Activated naive CD4-positive, alpha-beta T cell treated with anti-CD3 and anti-CD28 coated beads, Interleukin-2, amount 10 ng/mL, durations not matched to agents 7 days and 5 days (primary cell): ENCODE measurements at regions not wholly inside any gene's neighbourhood (a gene's known extent, or its start where the extent isn't known, plus 50 kb on each side); places are given as distances from the start of the nearest gene placed in this dataset.

ENCODE experiments used
- CTCF ChIA-PET: fragments of 350-600 bp; sonication (Branson Sonifier 250); formaldehyde crosslinking; loops from one replicate; lab custom pipeline; 2021; ENCODE audit warnings: antibody characterized with exemption; lab: Charles Lee
- DNase-seq: peaks from one replicate; pipeline ENCODE4 v3.0.0-alpha.2; 2020
- H3K27ac Mint-ChIP-seq: one replicate; pipeline ENCODE4 v1.8.0; 2021; ENCODE audit warnings: mild to moderate bottlenecking, moderate library complexity, mixed read lengths
- H3K27me3 Mint-ChIP-seq: one replicate; pipeline ENCODE4 v1.8.0; 2021; ENCODE audit warnings: mild to moderate bottlenecking, mixed read lengths
- H3K36me3 Mint-ChIP-seq: one replicate; pipeline ENCODE4 v1.8.0; 2021; ENCODE audit warnings: mixed read lengths
- H3K4me1 Mint-ChIP-seq: one replicate; pipeline ENCODE4 v1.8.0; 2021; ENCODE audit warnings: mixed read lengths
- H3K4me3 Mint-ChIP-seq: one replicate; pipeline ENCODE4 v1.8.0; 2021; ENCODE audit warnings: mild to moderate bottlenecking, moderate library complexity, mixed read lengths
- H3K9me3 Mint-ChIP-seq: one replicate; pipeline ENCODE4 v1.8.0; 2021; ENCODE audit warnings: mixed read lengths

DNA sequence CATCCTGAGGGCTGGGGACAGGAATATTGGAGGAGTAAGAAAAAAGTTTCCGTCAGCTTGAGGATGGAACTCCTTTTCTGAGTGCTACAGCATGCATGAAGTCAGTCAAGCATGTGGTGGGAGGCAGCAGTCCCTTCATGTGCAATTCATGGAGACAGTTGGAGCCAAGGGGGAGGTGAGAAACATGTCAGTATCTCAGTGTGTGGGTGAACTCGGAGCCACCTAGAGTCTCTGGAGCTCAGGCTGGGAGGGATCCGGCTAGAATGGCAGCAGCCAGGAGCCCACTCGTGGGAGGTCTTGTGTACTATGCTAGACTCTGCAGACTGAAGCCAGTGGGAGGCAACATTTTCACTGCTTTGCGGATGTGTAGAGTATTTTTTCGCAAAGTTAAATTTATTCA lies 60.3 kb downstream of the AVPR1A start:
- no peaks in the 10 kb centered on the region for H3K27me3 Mint-ChIP-seq
- DNase-seq = no peak
- no peak overlapping the region for H3K27ac Mint-ChIP-seq
- H3K4me3 Mint-ChIP-seq = no peak overlapping the region
- CTCF ChIA-PET = no interaction called here
- H3K4me1 Mint-ChIP-seq = no peaks in the 10 kb centered on the region
- H3K9me3 Mint-ChIP-seq = no peaks in the 10 kb centered on the region
- no peaks in the 10 kb centered on the region for H3K36me3 Mint-ChIP-seq

DNA sequence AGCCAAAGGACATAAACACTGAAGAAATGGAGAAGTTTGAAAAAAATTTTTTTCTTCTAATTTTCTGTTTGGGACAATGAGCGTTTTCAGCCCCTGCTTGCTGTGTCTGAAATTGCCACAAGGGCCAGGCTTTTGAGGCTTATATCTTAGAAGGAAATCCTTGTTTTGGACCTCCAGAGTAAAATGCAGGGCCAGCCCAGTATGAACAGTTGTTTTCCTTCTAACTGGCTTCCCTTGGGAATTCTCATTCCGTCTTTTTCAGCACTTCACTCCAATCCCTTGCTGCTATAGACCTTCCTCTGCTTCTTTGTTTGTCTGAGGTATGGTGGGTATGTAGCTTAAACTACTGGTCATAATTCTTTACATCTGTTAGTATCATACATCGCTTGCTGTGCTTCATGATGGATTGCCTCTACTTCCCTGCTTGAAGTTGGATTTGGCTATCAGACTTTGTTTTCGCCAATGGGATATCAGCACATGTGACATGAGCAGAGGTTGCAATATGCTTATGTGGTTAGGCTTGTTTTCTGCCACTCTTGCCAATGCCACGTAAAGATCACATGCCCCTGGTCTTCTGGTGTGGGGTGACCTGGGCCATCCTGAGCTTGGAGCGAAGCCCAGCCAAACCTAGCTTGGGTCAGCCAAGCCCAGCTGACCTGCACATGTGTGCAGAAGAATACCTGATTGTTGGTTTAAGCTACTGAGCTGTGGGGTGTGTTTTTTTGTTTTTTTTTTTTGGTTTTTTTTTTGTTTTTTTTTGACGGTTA lies 64.7 kb downstream of the AVPR1A start:
- Mint-ChIP-seq H3K36me3 (no peaks in the 10 kb centered on the region), H3K4me1 (no peaks in the 10 kb centered on the region), H3K4me3 (no peak overlapping the region), H3K27ac (no peak overlapping the region), H3K9me3 (no peaks in the 10 kb centered on the region), H3K27me3 (no peaks in the 10 kb centered on the region)
- DNase-seq = no peak
- CTCF ChIA-PET = no interaction called here

DNA sequence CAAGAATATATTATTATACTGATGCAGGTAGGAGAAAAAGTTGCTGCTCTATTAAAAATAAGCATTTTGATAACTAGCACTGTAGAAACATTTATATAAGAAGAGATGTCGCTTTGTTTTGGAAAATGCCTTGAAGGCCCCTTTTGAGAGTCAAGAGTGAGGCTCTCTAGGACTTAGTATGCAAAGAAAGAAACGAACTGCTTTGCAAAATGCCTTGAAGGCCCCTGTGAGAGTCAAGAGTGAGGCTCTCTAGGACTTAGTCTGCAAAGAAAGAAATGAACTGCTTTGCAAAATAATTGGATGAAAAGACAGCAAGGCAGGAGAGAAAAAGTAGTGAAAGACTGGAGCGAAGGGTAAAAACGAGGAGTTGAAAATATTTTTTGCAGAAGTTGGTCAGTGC lies 65.9 kb downstream of the AVPR1A start:
- Mint-ChIP-seq H3K9me3 (no peaks in the 10 kb centered on the region), H3K27ac (no peak overlapping the region)

DNA sequence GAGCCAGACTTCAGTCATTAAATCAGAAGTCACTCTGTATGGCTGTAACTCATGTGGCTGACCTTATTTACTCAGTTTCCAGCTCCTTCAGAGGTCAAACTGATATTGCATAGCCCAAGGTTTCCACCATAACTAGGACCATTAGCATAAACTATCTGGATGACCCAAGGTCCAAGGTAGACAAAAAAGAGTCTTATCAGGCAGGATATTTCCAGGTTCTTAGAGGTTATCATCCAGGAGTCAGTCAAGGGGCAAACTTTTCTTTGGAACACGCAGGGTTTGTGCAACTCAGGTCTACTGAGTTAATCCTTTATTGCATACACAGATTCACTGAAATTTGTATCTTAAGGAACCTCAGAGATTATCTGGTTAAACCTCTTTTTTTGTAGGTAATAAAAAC lies 66.5 kb downstream of the AVPR1A start:
- Mint-ChIP-seq H3K36me3 (no peaks in the 10 kb centered on the region), H3K27me3 (no peaks in the 10 kb centered on the region), H3K27ac (no peak overlapping the region), H3K9me3 (no peaks in the 10 kb centered on the region), H3K4me3 (no peak overlapping the region), H3K4me1 (no peaks in the 10 kb centered on the region)
- CTCF ChIA-PET = no interaction called here
- DNase-seq = no peak

More for the DNA sequence above, 65.9 kb downstream of the AVPR1A start:
- Mint-ChIP-seq H3K4me3 (no peak overlapping the region), H3K36me3 (no peaks in the 10 kb centered on the region), H3K4me1 (no peaks in the 10 kb centered on the region), H3K27me3 (no peaks in the 10 kb centered on the region)
- CTCF ChIA-PET = no interaction called here
- DNase-seq = no peak

DNA sequence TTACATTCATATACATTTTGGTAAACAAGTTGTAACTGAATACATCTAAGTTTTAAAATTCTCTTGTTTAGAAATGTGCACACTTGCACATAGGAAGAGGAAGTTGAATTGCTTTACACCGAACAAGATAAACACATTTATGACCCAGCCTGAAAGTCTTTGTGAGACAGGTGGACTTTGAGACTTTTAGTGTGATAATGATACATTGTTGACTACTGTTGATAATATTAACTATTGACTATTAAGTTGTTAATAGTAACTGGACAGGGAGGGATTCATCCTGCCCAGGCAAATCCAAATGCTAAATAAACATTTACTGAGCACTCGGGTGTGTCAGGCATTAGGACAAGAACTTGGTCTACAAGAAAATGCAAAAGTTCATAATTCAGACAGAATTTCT lies 68.0 kb downstream of the AVPR1A start:
- Mint-ChIP-seq H3K27me3 (no peaks in the 10 kb centered on the region), H3K4me3 (no peak overlapping the region), H3K27ac (no peak overlapping the region), H3K36me3 (no peaks in the 10 kb centered on the region), H3K4me1 (no peaks in the 10 kb centered on the region), H3K9me3 (no peaks in the 10 kb centered on the region)
- DNase-seq = no peak
- CTCF ChIA-PET = no interaction called here

DNA sequence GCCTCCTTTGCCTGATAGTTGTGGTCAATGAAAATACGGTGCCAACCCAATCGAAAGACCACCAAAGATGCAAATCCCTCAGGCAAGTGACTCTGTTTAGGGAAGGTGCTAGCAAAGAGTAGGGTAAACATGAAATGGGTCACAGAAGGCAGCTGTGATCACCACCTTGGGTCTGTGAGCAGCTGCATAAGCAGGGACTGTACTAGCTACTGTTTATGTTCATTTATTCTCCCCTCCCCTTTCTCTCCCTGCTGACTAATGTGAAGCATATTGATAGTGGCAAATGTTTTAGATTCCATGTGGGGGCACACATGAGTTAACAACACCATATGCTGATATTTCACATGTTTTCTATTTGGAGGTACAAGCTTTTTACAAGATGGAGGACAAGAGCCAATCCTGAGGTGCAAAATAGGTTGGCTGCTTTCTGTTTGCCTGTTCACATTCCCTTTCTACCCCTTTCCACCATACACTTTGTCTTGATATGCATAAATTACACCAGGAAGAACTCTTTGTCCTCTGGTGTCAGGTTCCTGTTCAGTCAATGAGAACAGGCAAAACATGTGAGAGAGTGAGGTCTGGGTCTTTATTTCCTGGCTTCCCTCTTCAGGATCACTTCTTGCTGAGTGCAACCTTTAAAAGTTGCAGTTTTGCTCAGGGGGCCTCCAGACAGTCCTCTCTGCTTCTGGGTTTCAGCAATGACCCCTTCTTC lies 71.1 kb downstream of the AVPR1A start:
- Mint-ChIP-seq H3K4me1 (no peaks in the 10 kb centered on the region), H3K9me3 (no peaks in the 10 kb centered on the region), H3K4me3 (no peak overlapping the region), H3K27ac (no peak overlapping the region), H3K36me3 (no peaks in the 10 kb centered on the region), H3K27me3 (no peaks in the 10 kb centered on the region)
- CTCF ChIA-PET = no interaction called here
- no peak for DNase-seq

DNA sequence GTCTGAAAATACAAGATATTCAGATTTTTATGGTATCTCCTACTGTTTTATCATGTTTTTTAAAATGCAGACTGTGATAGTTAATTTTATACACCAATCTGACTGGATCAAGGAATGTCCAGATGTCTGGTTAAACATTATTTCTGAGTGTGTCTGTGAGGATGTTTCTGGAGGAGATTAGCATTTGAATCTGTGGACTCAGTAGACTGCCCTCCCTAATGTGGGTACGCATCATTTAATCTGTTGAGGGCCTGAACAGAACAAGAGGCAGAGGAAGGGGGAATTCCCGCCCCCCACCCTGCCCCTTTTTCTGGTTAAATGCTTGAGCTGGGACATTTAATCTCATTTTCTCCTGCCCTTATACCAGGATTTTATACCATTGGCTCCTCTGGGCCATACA lies 72.1 kb downstream of the AVPR1A start:
- H3K9me3 Mint-ChIP-seq = no peaks in the 10 kb centered on the region
- H3K36me3 Mint-ChIP-seq = no peaks in the 10 kb centered on the region
- CTCF ChIA-PET = no interaction called here

DNA sequence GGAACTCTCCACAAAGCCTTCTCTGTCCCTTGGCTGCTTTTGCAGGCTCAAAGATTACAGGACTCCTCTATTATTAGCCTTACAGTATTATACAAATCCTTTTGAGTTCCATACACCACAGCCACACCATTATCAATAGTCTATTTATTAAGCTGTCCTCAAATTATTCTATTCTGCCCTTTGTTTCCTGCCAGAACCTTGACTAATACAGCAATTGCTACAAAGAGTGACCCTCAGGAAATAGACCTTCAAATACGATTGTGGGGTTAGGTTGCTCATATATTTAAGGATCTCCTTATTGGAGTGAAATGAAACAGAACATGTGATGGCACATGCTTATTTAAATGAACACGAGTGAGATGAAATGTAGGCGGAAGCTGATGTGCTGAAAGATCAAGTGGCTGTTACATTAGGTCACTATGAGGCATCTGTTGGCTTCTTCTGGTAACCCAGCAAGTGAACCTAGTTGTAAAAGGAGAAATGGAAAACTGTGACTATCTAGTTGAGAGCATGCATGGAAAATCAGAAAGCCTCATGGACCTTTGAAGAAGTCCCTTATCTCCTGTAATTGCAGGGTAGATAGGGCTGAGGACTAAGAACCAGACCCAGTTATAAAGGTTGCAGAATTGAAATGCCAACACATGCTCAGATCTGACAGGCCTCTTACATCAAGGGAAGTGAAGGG lies 75.5 kb downstream of the AVPR1A start:
- DNase-seq = no peak
- CTCF ChIA-PET = no interaction called here
- H3K36me3 Mint-ChIP-seq = no peaks in the 10 kb centered on the region
- H3K9me3 Mint-ChIP-seq = no peaks in the 10 kb centered on the region
- H3K27me3 Mint-ChIP-seq = no peaks in the 10 kb centered on the region
- no peak overlapping the region for H3K27ac Mint-ChIP-seq
- no peaks in the 10 kb centered on the region for H3K4me1 Mint-ChIP-seq
- H3K4me3 Mint-ChIP-seq = no peak overlapping the region

More for the DNA sequence above, 72.1 kb downstream of the AVPR1A start:
- no peaks in the 10 kb centered on the region for H3K27me3 Mint-ChIP-seq
- no peak overlapping the region for H3K4me3 Mint-ChIP-seq
- H3K27ac Mint-ChIP-seq = no peak overlapping the region
- no peak for DNase-seq
- no peaks in the 10 kb centered on the region for H3K4me1 Mint-ChIP-seq

DNA sequence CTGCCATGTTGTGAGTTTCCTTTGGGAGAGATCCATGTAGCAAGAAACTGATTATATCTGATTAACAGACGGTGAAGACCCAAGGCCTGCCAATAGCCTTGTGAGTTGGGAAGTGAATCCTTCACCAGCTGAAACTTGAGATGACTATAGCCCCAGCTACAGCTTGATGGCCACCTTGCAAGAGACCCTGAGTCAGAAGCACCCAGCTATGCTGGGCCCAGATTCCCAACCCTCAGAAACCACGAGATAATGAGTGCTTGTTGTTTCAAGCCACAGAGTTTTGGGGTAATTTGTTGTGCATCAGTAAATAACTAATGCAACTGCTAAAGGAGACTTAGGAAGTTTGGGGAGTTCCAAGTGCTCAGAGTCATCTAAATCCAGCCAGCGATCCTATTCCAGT lies 80.3 kb downstream of the AVPR1A start:
- no peaks in the 10 kb centered on the region for H3K9me3 Mint-ChIP-seq
- CTCF ChIA-PET = interaction anchor here (0.8 kb wide), 1 partner anchor 273 kb away, joined by 3 read pairs; no protein-coding TSS in a partner anchor
- no peak for DNase-seq
- H3K36me3 Mint-ChIP-seq = no peaks in the 10 kb centered on the region
- H3K4me3 Mint-ChIP-seq = no peak overlapping the region
- no peaks in the 10 kb centered on the region for H3K4me1 Mint-ChIP-seq
- no peaks in the 10 kb centered on the region for H3K27me3 Mint-ChIP-seq
- no peak overlapping the region for H3K27ac Mint-ChIP-seq

DNA sequence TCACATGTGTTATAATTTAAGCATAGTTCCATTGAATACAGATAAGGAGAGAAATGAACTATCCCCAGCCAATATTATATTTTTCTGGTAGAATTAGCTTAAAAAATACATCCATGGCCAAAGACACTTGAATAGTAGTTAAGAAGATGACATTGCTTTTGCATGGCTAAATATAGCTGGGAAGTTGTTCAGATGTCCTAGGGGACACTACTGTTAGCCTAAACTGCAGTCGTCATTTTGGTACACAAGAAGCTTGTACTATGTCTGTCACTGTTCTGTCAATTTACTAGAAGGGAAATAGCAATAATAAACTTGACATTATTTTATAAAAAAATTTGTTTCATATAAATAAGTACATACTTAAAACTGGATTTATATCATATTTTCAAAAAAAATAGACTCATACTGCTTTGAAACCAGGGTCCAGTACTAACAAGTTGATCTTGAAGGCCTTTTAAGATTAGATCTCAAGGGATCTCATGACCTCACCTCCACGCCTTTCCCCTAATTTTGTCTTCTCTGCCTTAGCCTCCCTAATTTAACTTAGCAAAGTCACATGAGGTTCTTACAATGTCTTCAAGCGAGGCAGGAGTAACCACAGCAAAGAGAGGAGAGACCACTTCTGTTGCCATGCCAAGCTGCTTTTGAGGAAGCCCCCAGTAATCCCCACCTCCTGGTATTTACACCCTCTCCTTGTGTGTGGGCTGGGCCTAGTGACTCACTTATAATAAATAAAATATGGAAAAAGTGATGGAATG lies 81.0 kb downstream of the AVPR1A start:
- no peak overlapping the region for H3K4me3 Mint-ChIP-seq
- H3K27ac Mint-ChIP-seq = no peak overlapping the region
- H3K27me3 Mint-ChIP-seq = no peaks in the 10 kb centered on the region
- no peaks in the 10 kb centered on the region for H3K9me3 Mint-ChIP-seq
- CTCF ChIA-PET = interaction anchor here (0.8 to 1.6 kb wide), 2 partner anchors 14 to 272 kb away, joined by 3 to 5 read pairs; no protein-coding TSS in a partner anchor
- no peaks in the 10 kb centered on the region for H3K4me1 Mint-ChIP-seq
- DNase-seq = no peak
- H3K36me3 Mint-ChIP-seq = no peaks in the 10 kb centered on the region

DNA sequence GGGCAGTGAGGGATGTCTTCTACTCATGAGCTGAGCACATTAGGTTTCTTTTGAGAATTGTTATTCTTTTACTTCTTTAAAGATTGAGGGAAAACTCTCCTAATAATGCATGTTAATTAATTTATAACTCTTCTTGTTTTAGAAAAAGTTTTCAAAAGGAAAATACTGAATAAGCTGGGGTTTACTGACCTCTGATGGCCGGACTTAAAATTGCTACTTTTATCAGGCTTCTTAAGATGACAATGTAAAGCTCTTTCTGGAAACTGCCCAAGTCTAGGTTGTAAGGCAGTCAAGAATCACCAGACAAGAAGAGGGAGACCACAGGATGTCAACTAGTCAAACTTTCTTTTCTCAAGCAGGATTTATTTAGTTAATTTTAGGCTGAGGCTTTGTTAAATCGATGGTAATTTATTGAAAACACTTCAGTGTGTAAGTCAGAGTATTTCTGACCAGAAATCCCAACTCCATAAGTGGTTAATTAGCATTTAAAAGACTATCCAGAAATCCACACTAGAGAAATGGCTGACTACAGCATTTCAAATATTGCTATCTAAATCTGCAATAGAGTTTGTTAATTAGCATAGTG lies 82.1 kb downstream of the AVPR1A start:
- Mint-ChIP-seq H3K36me3 (no peaks in the 10 kb centered on the region), H3K4me3 (no peak overlapping the region), H3K27ac (no peak overlapping the region), H3K27me3 (no peaks in the 10 kb centered on the region), H3K4me1 (no peaks in the 10 kb centered on the region), H3K9me3 (no peaks in the 10 kb centered on the region)
- CTCF ChIA-PET = interaction anchor here (0.6 to 1.6 kb wide), 8 partner anchors 13 to 853 kb away, joined by 3 to 6 read pairs (median 5); no protein-coding TSS in a partner anchor
- DNase-seq = no peak

DNA sequence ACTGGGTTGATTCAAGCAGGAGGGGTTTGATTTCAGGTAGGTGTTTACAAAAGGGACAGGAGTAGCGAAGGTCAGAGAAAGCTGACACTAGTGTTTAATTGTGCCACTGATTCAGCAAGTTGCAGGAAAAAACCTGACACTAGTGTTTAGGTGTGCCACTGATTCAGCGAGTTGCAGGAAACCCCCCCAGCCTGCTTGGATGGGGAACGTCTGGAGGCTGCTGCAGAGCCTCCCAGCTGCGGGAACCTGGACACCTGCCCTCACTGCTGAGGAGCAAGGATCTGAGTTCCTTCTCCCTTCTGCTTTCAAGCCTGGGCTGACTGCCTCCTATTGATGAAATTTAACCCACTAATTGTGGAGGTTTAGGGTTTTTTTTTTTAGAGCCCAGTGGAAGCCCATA lies 84.2 kb downstream of the AVPR1A start:
- no peaks in the 10 kb centered on the region for H3K9me3 Mint-ChIP-seq
- H3K4me1 Mint-ChIP-seq = no peaks in the 10 kb centered on the region
- CTCF ChIA-PET = no interaction called here
- H3K4me3 Mint-ChIP-seq = no peak overlapping the region
- H3K27ac Mint-ChIP-seq = no peak overlapping the region
- no peaks in the 10 kb centered on the region for H3K27me3 Mint-ChIP-seq
- H3K36me3 Mint-ChIP-seq = no peaks in the 10 kb centered on the region
- DNase-seq = no peak

DNA sequence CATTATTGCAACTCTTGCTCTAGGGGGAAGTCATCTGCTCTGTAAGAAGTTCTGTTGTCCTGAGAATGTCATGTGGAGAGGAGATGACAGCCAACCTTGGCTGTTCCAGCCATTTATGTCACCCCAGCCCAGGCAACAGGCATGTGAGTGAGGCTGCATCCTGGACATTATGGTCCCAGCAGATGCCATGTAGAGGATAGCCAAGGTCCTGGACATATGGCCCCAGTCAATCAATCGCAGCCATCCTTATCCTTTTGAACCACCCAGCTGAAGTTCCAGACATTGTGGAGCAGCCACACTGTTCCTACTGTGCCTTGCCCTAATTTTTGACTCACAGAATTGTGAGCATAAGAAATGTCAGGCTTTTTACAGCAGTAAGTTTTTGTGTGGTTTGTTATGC lies 84.9 kb downstream of the AVPR1A start:
- no peak for DNase-seq
- Mint-ChIP-seq H3K4me3 (no peak overlapping the region), H3K27ac (no peak overlapping the region), H3K9me3 (no peaks in the 10 kb centered on the region), H3K27me3 (no peaks in the 10 kb centered on the region), H3K4me1 (no peaks in the 10 kb centered on the region), H3K36me3 (no peaks in the 10 kb centered on the region)
- CTCF ChIA-PET = no interaction called here

DNA sequence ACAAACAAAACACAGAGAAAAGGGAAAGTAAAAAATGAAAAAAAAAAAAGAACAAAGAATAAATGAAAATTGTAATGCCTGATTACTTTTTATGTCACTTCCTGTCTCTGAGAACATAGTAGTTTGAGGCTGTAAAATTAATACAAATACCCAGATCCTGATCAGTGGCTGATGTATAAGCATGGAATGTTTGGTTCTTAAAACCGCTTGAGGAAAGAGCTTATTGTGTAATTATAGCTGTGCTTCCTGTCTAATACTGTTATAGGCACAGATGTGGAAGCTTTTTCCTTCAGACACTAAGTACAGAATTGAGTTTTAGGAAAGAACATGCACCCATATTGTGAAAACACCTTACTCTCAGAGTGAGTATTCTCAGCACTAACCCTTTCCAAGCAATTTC lies 86.9 kb downstream of the AVPR1A start:
- no peaks in the 10 kb centered on the region for H3K9me3 Mint-ChIP-seq
- CTCF ChIA-PET = no interaction called here
- H3K27ac Mint-ChIP-seq = no peak overlapping the region
- DNase-seq = no peak
- H3K4me3 Mint-ChIP-seq = no peak overlapping the region
- no peaks in the 10 kb centered on the region for H3K36me3 Mint-ChIP-seq
- no peaks in the 10 kb centered on the region for H3K4me1 Mint-ChIP-seq
- H3K27me3 Mint-ChIP-seq = no peaks in the 10 kb centered on the region
